Psoas muscle (tissue), 7 donors: ENCODE measurements at regions not wholly inside any gene's neighbourhood (a gene's known extent, or its start where the extent isn't known, plus 50 kb on each side); places are given as distances from the start of the nearest gene placed in this dataset.
"Not testable (repeated sequence)": the region's sequence is repeated elsewhere in the genome, so short reads cannot be mapped to it uniquely, and the experiment has no call there.

Experiments
- ATAC-seq, 4 donors: fragments of 200-7000 bp; cut with Tn5 transposase; one replicate each; pipeline ENCODE4 v1.9.1; 2020; ENCODE audit warnings: moderate library complexity in 3 of 4, mild to moderate bottlenecking in 2 of 4
- DNase-seq, 2 donors: peaks; one replicate each; pipeline ENCODE4 v3.0.0-alpha.2; 2020
- H3K27ac ChIP-seq: fragments of 200-600 bp; one replicate; pipeline ENCODE4 v1.8.0; 2022
- H3K27me3 ChIP-seq, 3 donors: fragments of 200-600 bp in 1 of 3; one replicate each; pipeline versions ENCODE4 v1.6.1 to v1.8.0; 2013 to 2022; ENCODE audit warnings: low read length in 2 of 3, mild to moderate bottlenecking in 2 of 3, moderate library complexity in 1 of 3; ENCODE audit not compliant: insufficient read depth in 3 of 3
- H3K36me3 ChIP-seq, 2 donors: fragments of 200-600 bp in 1 of 2; one replicate each; pipeline versions ENCODE4 v1.6.1 to v1.8.0; 2013 to 2022; ENCODE audit warnings: low read depth in 1 of 2, mild to moderate bottlenecking in 1 of 2, moderate library complexity in 1 of 2; ENCODE audit not compliant: insufficient read depth in 1 of 2
- H3K4me1 ChIP-seq: fragments of 200-600 bp; one replicate; pipeline ENCODE4 v1.8.0; 2022
- H3K4me3 ChIP-seq: fragments of 200-600 bp; one replicate; pipeline ENCODE4 v1.8.0; 2022; ENCODE audit warnings: mild to moderate bottlenecking
- H3K9me3 ChIP-seq: fragments of 200-600 bp; one replicate; pipeline ENCODE4 v1.8.0; 2022
- WGBS, 3 donors: extraction: QIAGEN DNeasy Blood & Tissue Kit; methylation state at CpG; one replicate each; pipeline versions ENCODE4 v1.1.6 to v1.1.7; 2013; 5-methylcytosine and 5-hydroxymethylcytosine counted together
- intact Hi-C, 2 donors: fragments of 100-400 bp; cut with DNase I; formaldehyde crosslinking; loops; one replicate each; pipeline versions ENCODE4 v1.11.0 to v1.14.2; 2022
- TF ChIP-seq, protein P1 (sequence below): fragments of 200-600 bp; IDR thresholded peaks from one replicate; pipeline ENCODE4 v1.8.0; 2022; ENCODE audit warnings: antibody characterized with exemption
- donor health status: healthy with polysubstance abuse.
- donor health status: DM: no; HTN: no; CAD: no; lungs with moderate emphysema.
- donor health status: Bipolar disorder and iron deficiency.
- donor health status: healthy.
- donor health status: DM: yes; HTN: yes; CAD: no.
- donor health status: DM: no; HTN: no; CAD: no.
- donor health status: DM: yes; HTN: yes; CAD: no.

DNA sequence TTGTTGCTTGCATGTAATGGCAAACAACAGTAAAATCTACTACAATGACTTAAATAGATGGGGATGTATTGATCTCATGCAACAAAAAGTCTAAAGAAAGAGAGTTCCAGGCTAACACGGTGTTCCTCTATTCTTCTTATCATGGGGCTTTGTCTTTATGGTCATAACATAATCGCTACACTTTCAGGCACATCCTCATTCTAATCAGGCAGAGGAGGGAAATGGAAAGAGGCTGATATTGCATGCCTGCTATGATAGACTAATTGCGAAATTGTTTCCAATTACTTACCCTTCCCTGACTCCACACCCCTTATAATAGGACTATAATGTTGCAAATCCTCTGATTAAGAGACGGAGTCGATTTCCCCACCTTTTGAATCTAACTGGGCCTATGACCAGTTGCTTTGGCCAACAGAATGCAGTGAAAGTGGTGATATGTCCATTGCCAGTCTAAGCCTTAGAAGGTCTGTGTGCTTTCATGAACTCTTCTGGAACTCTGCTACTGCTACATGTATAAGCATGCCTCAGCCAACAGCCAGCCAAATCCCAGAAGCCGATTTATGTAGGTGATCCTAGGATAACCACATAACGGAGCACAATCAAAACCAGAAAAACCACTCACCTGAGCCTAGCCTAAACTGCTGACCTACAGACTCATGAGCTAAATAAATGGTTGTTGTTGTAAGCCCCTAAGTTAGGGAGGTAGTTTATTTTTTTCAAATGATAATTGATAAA lies 180.3 kb upstream of the TACR1 start:
- Histone ChIP-seq H3K36me3 (no peaks in the 10 kb centered on the region), H3K27ac (no peak overlapping the region), H3K9me3 (no peaks in the 10 kb centered on the region), H3K4me1 (no peaks in the 10 kb centered on the region), H3K27me3 (no peaks in the 10 kb centered on the region), H3K4me3 (no peak overlapping the region)
- TF ChIP-seq, protein P1, sequence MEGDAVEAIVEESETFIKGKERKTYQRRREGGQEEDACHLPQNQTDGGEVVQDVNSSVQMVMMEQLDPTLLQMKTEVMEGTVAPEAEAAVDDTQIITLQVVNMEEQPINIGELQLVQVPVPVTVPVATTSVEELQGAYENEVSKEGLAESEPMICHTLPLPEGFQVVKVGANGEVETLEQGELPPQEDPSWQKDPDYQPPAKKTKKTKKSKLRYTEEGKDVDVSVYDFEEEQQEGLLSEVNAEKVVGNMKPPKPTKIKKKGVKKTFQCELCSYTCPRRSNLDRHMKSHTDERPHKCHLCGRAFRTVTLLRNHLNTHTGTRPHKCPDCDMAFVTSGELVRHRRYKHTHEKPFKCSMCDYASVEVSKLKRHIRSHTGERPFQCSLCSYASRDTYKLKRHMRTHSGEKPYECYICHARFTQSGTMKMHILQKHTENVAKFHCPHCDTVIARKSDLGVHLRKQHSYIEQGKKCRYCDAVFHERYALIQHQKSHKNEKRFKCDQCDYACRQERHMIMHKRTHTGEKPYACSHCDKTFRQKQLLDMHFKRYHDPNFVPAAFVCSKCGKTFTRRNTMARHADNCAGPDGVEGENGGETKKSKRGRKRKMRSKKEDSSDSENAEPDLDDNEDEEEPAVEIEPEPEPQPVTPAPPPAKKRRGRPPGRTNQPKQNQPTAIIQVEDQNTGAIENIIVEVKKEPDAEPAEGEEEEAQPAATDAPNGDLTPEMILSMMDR, result no peak
- ATAC-seq (no peak), DNase-seq (no peak)
- 78 to 81% (median 79%) methylated on average over 7 of the region's 7 CpGs for WGBS, 3 donors
- intact Hi-C loops, result no loop called here

GRCh38 chr2:75375646-75376582 lies 176.6 kb upstream of the TACR1 start:
- Histone ChIP-seq H3K4me1 (no peaks in the 10 kb centered on the region), H3K27ac (no peak overlapping the region), H3K36me3 (no peaks in the 10 kb centered on the region), H3K9me3 (no peaks in the 10 kb centered on the region), H3K4me3 (no peak overlapping the region), H3K27me3 (no peaks in the 10 kb centered on the region)
- intact Hi-C loops, result no loop called here
- DNase-seq, result no peak
- TF ChIP-seq, protein P1, result no peak
- WGBS, 3 donors, result 33 to 51% (median 38%) methylated on average over 3 of the region's 3 CpGs
- ATAC-seq, result no peak

GRCh38 chr2:75374414-75374957 lies 175.2 kb upstream of the TACR1 start:
- not testable (repeated sequence) for DNase-seq

GRCh38 chr2:75367401-75367800 lies 168.1 kb upstream of the TACR1 start:
- no peaks in the 10 kb centered on the region for H3K36me3 ChIP-seq
- H3K4me1 ChIP-seq, result no peaks in the 10 kb centered on the region
- H3K4me3 ChIP-seq, result no peak overlapping the region
- TF ChIP-seq, protein P1, result no peak
- ATAC-seq (no peak), DNase-seq (no peak)
- WGBS, 3 donors, result 23 to 98% (median 96%) methylated on average over 1 of the region's 1 CpG
- H3K27me3 ChIP-seq, result no peaks in the 10 kb centered on the region
- intact Hi-C loops, result no loop called here
- peaks cover 13% of the 10 kb centered on the region for H3K9me3 ChIP-seq
- no peak overlapping the region for H3K27ac ChIP-seq

More at GRCh38 chr2:75374414-75374957, 175.2 kb upstream of the TACR1 start:
- H3K4me3 ChIP-seq, H3K36me3 ChIP-seq, ATAC-seq, intact Hi-C loops, H3K4me1 ChIP-seq, H3K27ac ChIP-seq, H3K27me3 ChIP-seq: not testable (repeated sequence)
- WGBS, 3 donors, result 68 to 70% (median 69%) methylated on average over 6 of the region's 6 CpGs
- H3K9me3 ChIP-seq, result peaks cover 10% of the 10 kb centered on the region

- TF ChIP-seq, protein P1, result no peak
Measured at GRCh38 chr2:75361486-75361885, 162.2 kb upstream of the TACR1 start.

More at GRCh38 chr2:75361486-75361885, 162.2 kb upstream of the TACR1 start:
- Histone ChIP-seq H3K36me3 (no peaks in the 10 kb centered on the region), H3K27me3 (no peaks in the 10 kb centered on the region), H3K27ac (no peak overlapping the region), H3K9me3 (no peaks in the 10 kb centered on the region), H3K4me1 (no peaks in the 10 kb centered on the region), H3K4me3 (no peak overlapping the region)
- DNase-seq (no peak), ATAC-seq (no peak)
- intact Hi-C loops, result no loop called here
